Neuronal stem cell (in vitro differentiated cells): ENCODE measurements at regions not wholly inside any gene's neighbourhood (a gene's known extent, or its start where the extent isn't known, plus 50 kb on each side); places are given as distances from the start of the nearest gene placed in this dataset.

ENCODE experiments used
- DNase-seq: peaks from one replicate; pipeline ENCODE4 v3.0.0-alpha.2; 2013; ENCODE audit warnings: low spot score
- H2AFZ ChIP-seq: one replicate; pipeline ENCODE4 v1.6.1; 2013; ENCODE audit warnings: mild to moderate bottlenecking, low read length, inconsistent platforms
- H2AK5ac ChIP-seq: 2 replicates; pipeline ENCODE4 v1.6.1; 2013; ENCODE audit warnings: low read depth, mild to moderate bottlenecking, inconsistent platforms, low read length, moderate library complexity, mixed read lengths
- H2BK120ac ChIP-seq: 2 replicates; pipeline ENCODE4 v1.6.1; 2013; ENCODE audit warnings: low read depth, mild to moderate bottlenecking, inconsistent platforms, low read length, moderate library complexity, mixed read lengths
- H2BK12ac ChIP-seq: one replicate; pipeline ENCODE4 v1.6.1; 2013; ENCODE audit warnings: low read length, inconsistent platforms
- H2BK15ac ChIP-seq: 2 replicates; pipeline ENCODE4 v1.6.1; 2013; ENCODE audit warnings: mild to moderate bottlenecking, low read length, inconsistent platforms, mixed read lengths
- H2BK5ac ChIP-seq: one replicate; pipeline ENCODE4 v1.6.1; 2013; ENCODE audit warnings: inconsistent platforms, mild to moderate bottlenecking, low read length, moderate library complexity
- H3K14ac ChIP-seq: one replicate; pipeline ENCODE4 v1.6.1; 2013; ENCODE audit warnings: low read length, inconsistent platforms
- H3K18ac ChIP-seq: 2 replicates; pipeline ENCODE4 v1.6.1; 2013; ENCODE audit warnings: low read length, inconsistent platforms
- H3K23ac ChIP-seq: 2 replicates; pipeline ENCODE4 v1.6.1; 2013; ENCODE audit warnings: low read depth, mild to moderate bottlenecking, mixed read lengths, low read length, inconsistent platforms; ENCODE audit not compliant: poor library complexity
- H3K27ac ChIP-seq: replicated peaks from 3 replicates; pipeline ENCODE4 v1.5.1; 2013; ENCODE audit warnings: low read length, inconsistent platforms
- H3K27me3 ChIP-seq, 3 experiments: 2 replicates each; pipeline ENCODE4 v1.6.1; 2013; ENCODE audit warnings: low read length in 3 of 3, mild to moderate bottlenecking in 2 of 3, inconsistent platforms in 1 of 3, low read depth in 1 of 3, mixed read lengths in 1 of 3, moderate library complexity in 1 of 3; ENCODE audit not compliant: control insufficient read depth in 3 of 3, insufficient read depth in 3 of 3
- H3K36me3 ChIP-seq, 2 donors: replicated peaks in 1 of 2; 2 replicates each; pipeline ENCODE4 v1.6.1; 2013; ENCODE audit warnings: low read length in 2 of 2; ENCODE audit not compliant: control insufficient read depth in 2 of 2, insufficient read depth in 2 of 2
- H3K4ac ChIP-seq: 2 replicates; pipeline ENCODE4 v1.6.1; 2013; ENCODE audit warnings: inconsistent platforms, mild to moderate bottlenecking, low read length, moderate library complexity
- H3K4me1 ChIP-seq, 2 donors: 1 replicate in 1 of 2; 2 replicates in 1 of 2; pipeline ENCODE4 v1.6.1; 2013; ENCODE audit warnings: low read length in 2 of 2, low read depth in 1 of 2; ENCODE audit not compliant: control insufficient read depth in 2 of 2, insufficient read depth in 1 of 2
- H3K4me2 ChIP-seq: one replicate; pipeline ENCODE4 v1.6.1; 2013; ENCODE audit warnings: mild to moderate bottlenecking, low read length, inconsistent platforms; ENCODE audit not compliant: insufficient read depth, poor library complexity, severe bottlenecking
- H3K4me3 ChIP-seq, 2 donors: 2 replicates each; pipeline ENCODE4 v1.5.1; 2013; ENCODE audit warnings: low read length in 2 of 2, mild to moderate bottlenecking in 2 of 2, inconsistent platforms in 1 of 2, moderate library complexity in 1 of 2
- H3K79me1 ChIP-seq: one replicate; pipeline ENCODE4 v1.6.1; 2013; ENCODE audit warnings: low read depth, mild to moderate bottlenecking, inconsistent platforms, low read length, moderate library complexity
- H3K9ac ChIP-seq: one replicate; pipeline ENCODE4 v1.6.1; 2013; ENCODE audit warnings: mild to moderate bottlenecking, low read depth, low read length, inconsistent platforms; ENCODE audit not compliant: poor library complexity
- H3K9me3 ChIP-seq, 2 donors: replicated peaks in 1 of 2; 2 replicates each; pipeline versions ENCODE3 to v1.6.1; 2013; ENCODE audit warnings: low read length in 2 of 2, mild to moderate bottlenecking in 2 of 2, inconsistent platforms in 1 of 2, low read depth in 1 of 2, mixed read lengths in 1 of 2, moderate library complexity in 1 of 2; ENCODE audit not compliant: control insufficient read depth in 2 of 2, insufficient read depth in 1 of 2
- H4K8ac ChIP-seq: one replicate; pipeline ENCODE4 v1.6.1; 2013; ENCODE audit warnings: low read depth, mild to moderate bottlenecking, inconsistent platforms, low read length, moderate library complexity
- H4K91ac ChIP-seq: one replicate; pipeline ENCODE4 v1.6.1; 2013; ENCODE audit warnings: low read length, low read depth, mild to moderate bottlenecking, inconsistent platforms; ENCODE audit not compliant: poor library complexity
- WGBS, 2 donors: extraction: QIAGEN DNeasy Blood & Tissue Kit; methylation state at CpG; one replicate each; pipeline ENCODE4 v1.1.7; 2013; ENCODE audit warnings: missing lambda C conversion rate in 2 of 2, mixed read lengths in 1 of 2; ENCODE audit not compliant: insufficient read length in 2 of 2, insufficient replicate concordance in 1 of 2; ENCODE audit errors: extremely low coverage in 2 of 2; 5-methylcytosine and 5-hydroxymethylcytosine counted together

DNA sequence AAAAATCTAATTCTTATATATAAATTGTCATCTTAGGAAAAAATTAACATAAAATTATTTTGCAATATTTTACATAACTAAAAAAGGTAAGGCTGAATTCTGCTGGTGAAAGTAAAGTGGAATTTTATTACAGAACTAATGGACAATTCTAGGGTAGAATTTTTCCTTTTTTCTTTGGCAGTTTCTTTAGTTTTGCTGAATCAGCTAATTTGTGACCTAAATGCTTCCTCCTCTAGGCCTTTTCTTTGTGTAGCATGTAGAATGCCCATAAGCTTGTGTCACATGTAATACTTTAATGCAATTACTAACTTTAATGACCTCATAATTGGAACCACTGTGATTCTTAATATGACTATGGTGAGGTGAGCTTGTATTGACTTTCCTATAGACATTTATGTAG is 1378.4 kb upstream of the ADGRL4 start:
- Histone ChIP-seq H3K36me3 (no peaks in the 10 kb centered on the region), H3K79me1 (no peaks in the 10 kb centered on the region), H3K4me2 (no peak overlapping the region), H3K4ac (no peak overlapping the region), H2BK120ac (no peak overlapping the region), H3K14ac (no peak overlapping the region), H2BK15ac (no peak overlapping the region), H3K27ac (no peak overlapping the region), H3K23ac (no peak overlapping the region), H3K4me3 (no peak overlapping the region), H3K9me3 (peaks cover 0 to 5% of the 10 kb centered on the region in 2 donors), H3K18ac (no peak overlapping the region), H3K4me1 (no peaks in the 10 kb centered on the region), H2AK5ac (no peak overlapping the region), H3K9ac (no peak overlapping the region), H2BK12ac (no peak overlapping the region), H2AFZ (peak overlapping the region; percentile 54), H4K8ac (no peak overlapping the region), H3K27me3 (no peaks in the 10 kb centered on the region), H2BK5ac (no peak overlapping the region), H4K91ac (no peak overlapping the region)
- DNase-seq = no peak

DNA sequence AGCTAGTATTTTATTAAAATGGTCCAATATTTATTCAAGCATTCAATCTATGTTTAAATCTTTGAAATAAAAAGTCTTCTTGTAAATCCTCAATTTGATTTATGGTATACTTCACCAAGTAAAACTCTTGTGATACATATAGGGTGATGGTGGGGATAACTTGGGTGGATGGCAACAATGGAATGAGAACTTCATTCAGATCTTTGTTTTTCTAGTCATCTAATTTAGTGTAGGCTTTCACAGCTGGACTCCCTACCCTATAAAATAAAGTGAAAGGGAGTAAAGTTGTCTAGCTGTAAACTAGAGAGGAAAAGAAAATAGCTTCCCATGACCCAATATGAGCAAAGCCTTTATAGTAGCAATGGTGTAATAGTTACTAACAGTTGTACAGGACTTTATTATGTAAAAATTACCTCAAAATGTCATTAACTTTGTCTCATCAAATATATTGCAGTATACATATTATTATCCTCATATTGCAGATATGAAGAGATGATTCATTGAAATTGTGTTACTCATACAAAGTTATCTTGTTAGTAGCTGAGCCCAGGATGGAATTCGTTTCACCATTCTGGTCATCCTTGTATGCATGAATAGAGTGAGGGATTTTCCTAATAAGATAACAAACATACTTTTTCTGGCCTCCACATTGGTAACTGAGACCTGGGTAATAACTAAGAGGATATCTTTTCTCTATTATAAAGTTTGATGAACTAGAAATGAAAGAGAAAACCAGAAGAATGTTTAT is 1377.7 kb upstream of the ADGRL4 start:
- no peak overlapping the region for H2AFZ ChIP-seq
- H3K27me3 ChIP-seq = no peaks in the 10 kb centered on the region
- no peak overlapping the region for H2BK15ac ChIP-seq
- no peak overlapping the region for H2AK5ac ChIP-seq
- H3K9ac ChIP-seq = no peak overlapping the region
- no peaks in the 10 kb centered on the region for H3K79me1 ChIP-seq
- H3K4me1 ChIP-seq = no peaks in the 10 kb centered on the region
- H2BK120ac ChIP-seq = no peak overlapping the region
- no peak overlapping the region for H4K8ac ChIP-seq
- DNase-seq = no peak
- H3K9me3 ChIP-seq = no peaks in the 10 kb centered on the region
- no peak overlapping the region for H2BK5ac ChIP-seq
- H3K36me3 ChIP-seq = no peaks in the 10 kb centered on the region
- no CpG with 5 or more reads among the region's 1 CpG for WGBS, 2 donors
- H2BK12ac ChIP-seq = no peak overlapping the region
- no peak overlapping the region for H3K4me2 ChIP-seq
- no peak overlapping the region for H3K14ac ChIP-seq
- H3K4me3 ChIP-seq = no peak overlapping the region
- no peak overlapping the region for H3K23ac ChIP-seq
- no peak overlapping the region for H3K4ac ChIP-seq
- no peak overlapping the region for H3K18ac ChIP-seq
- no peak overlapping the region for H3K27ac ChIP-seq
- no peak overlapping the region for H4K91ac ChIP-seq

DNA sequence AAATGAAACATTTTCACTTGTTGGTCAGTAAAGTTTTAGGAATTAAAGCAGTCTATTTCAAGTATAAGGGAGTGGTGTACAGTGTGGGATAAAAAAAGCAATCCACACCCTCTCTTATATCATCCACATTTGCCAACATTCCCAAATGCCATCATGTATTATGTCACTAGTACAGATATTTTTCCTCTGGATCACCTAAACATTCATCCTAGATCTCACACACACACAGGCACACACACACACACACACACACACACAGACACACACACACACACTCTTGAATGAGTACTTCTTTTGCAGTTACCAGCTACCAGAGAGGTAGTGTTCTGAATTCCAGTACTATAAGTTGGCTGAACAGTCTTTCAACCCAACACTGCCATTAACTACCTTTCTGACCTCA is 1369.1 kb upstream of the ADGRL4 start:
- H3K14ac ChIP-seq = no peak overlapping the region
- H3K79me1 ChIP-seq = no peaks in the 10 kb centered on the region
- no peaks in the 10 kb centered on the region for H3K36me3 ChIP-seq
- H3K4me3 ChIP-seq = no peak overlapping the region
- H3K4me2 ChIP-seq = no peak overlapping the region
- H2BK120ac ChIP-seq = no peak overlapping the region
- H3K9ac ChIP-seq = no peak overlapping the region
- H4K8ac ChIP-seq = no peak overlapping the region
- no peak overlapping the region for H2AK5ac ChIP-seq
- no peak overlapping the region for H2BK5ac ChIP-seq
- H3K9me3 ChIP-seq = no peaks in the 10 kb centered on the region
- no peak overlapping the region for H2AFZ ChIP-seq
- no peak overlapping the region for H2BK15ac ChIP-seq
- H3K23ac ChIP-seq = no peak overlapping the region
- no peaks in the 10 kb centered on the region for H3K4me1 ChIP-seq
- H3K4ac ChIP-seq = no peak overlapping the region
- no peak overlapping the region for H3K27ac ChIP-seq
- H3K18ac ChIP-seq = no peak overlapping the region
- no peak for DNase-seq
- H3K27me3 ChIP-seq = no peaks in the 10 kb centered on the region
- H4K91ac ChIP-seq = no peak overlapping the region
- no peak overlapping the region for H2BK12ac ChIP-seq

DNA sequence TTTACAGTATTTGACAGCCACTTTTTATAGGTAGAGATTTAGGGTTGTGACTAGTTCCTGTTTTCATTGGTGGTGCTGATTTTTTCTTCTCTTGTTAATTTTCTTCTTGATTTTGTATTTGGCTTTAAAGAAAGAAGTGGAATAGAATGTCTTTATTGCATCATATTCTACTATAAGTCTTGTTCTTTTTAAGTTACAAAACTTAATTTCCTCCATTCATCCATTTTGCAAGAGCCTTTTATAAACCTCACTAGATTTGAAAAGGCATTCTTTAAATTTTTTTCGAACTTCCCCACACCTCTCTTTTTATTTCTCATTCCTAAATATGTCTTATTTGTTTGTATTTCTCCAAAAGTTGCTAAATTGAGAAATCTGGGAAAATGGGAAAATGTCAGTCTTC is 1368.6 kb upstream of the ADGRL4 start:
- Histone ChIP-seq H3K27me3 (no peaks in the 10 kb centered on the region), H2BK12ac (no peak overlapping the region), H4K8ac (no peak overlapping the region), H2AFZ (no peak overlapping the region), H3K4me1 (no peaks in the 10 kb centered on the region), H3K14ac (no peak overlapping the region), H4K91ac (no peak overlapping the region), H3K4ac (no peak overlapping the region), H3K9ac (no peak overlapping the region), H2BK5ac (no peak overlapping the region), H3K4me2 (no peak overlapping the region), H3K79me1 (no peaks in the 10 kb centered on the region), H3K18ac (no peak overlapping the region), H3K4me3 (no peak overlapping the region), H2BK120ac (no peak overlapping the region), H3K36me3 (no peaks in the 10 kb centered on the region), H3K27ac (no peak overlapping the region), H2AK5ac (no peak overlapping the region), H3K9me3 (no peaks in the 10 kb centered on the region), H2BK15ac (no peak overlapping the region), H3K23ac (no peak overlapping the region)
- no peak for DNase-seq
- 100% methylated on average over 1 of the region's 1 CpG; no CpG with 5 or more reads in 1 of the 2 donors for WGBS, 2 donors
